ACC112 (cell line): ENCODE measurements at regions not wholly inside any gene's neighbourhood (a gene's known extent, or its start where the extent isn't known, plus 50 kb on each side); places are given as distances from the start of the nearest gene placed in this dataset.
"Not testable (repeated sequence)": the region's sequence is repeated elsewhere in the genome, so short reads cannot be mapped to it uniquely, and the experiment has no call there.

ENCODE experiments used
- H2AFZ ChIP-seq: fragments of 200-600 bp; sonication (generic); one replicate; pipeline ENCODE4 v1.6.0; 2017; ENCODE audit warnings: antibody characterized with exemption, low read length; ENCODE audit not compliant: unreplicated experiment
- H3K27ac ChIP-seq: fragments of 200-600 bp; sonication (generic); 2 replicates; pipeline ENCODE4 v1.5.1; 2014; ENCODE audit warnings: low read depth, mild to moderate bottlenecking, antibody characterized with exemption, low read length, moderate library complexity
- H3K27me3 ChIP-seq: fragments of 200-600 bp; sonication (generic); 2 replicates; pipeline ENCODE4 v1.6.1; 2014; ENCODE audit warnings: mild to moderate bottlenecking, antibody characterized with exemption, low read length, moderate library complexity, mixed read lengths; ENCODE audit not compliant: insufficient read depth
- H3K36me3 ChIP-seq: fragments of 200-600 bp; sonication (generic); 2 replicates; pipeline ENCODE4 v1.6.1; 2016; ENCODE audit warnings: mild to moderate bottlenecking, antibody characterized with exemption, low read length, moderate library complexity, mixed read lengths; ENCODE audit not compliant: insufficient read depth
- H3K4me1 ChIP-seq: fragments of 200-600 bp; sonication (generic); one replicate; pipeline ENCODE4 v1.6.1; 2016; ENCODE audit warnings: low read length, mixed read lengths; ENCODE audit not compliant: insufficient read depth, unreplicated experiment, control insufficient read depth
- H3K4me3 ChIP-seq: fragments of 200-600 bp; sonication (generic); 2 replicates; pipeline ENCODE4 v1.5.1; 2014; ENCODE audit warnings: mild to moderate bottlenecking, low read depth, low read length
- H3K79me2 ChIP-seq: fragments of 200-600 bp; sonication (generic); one replicate; pipeline ENCODE4 v1.6.0; 2016; ENCODE audit warnings: low read length; ENCODE audit not compliant: control insufficient read depth, unreplicated experiment, insufficient read depth

GRCh38 chr5:60488466-60489130, 211.4 kb downstream of the DEPDC1B start:
- Histone ChIP-seq H3K4me1 (no peaks in the 10 kb centered on the region), H2AFZ (no peak overlapping the region), H3K4me3 (no peak overlapping the region), H3K27me3 (no peaks in the 10 kb centered on the region; the same call in 1 of the 2 replicates), H3K27ac (no peak overlapping the region), H3K36me3 (no peaks in the 10 kb centered on the region), H3K79me2 (no peaks in the 10 kb centered on the region)

DNA sequence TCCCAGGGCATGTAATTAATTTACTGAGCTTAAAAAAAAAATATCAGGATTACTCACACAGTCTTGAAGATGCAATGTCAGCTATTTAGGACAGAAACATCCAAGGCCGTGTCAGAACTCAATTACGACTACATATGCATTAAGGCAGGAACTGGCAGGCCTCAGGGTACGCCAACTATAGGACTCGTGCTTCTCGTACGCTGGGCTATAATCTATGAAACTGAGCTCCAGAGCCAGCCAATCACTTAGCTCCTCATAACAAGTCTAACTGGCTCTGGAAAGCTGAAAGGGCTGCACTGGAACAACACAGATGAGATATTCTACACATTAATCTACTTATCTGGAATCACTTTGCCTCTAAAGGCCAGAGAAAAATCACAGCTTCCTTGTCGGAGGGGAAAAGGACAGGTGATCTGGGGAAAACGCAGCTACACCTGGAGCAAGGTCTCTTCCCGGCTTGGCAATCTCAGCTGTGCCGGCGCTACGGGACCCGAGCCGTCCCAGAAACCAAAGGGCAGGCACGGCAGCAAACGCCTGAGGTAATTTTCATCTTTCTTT, 212.0 kb downstream of the DEPDC1B start:
- H3K79me2 ChIP-seq, result no peaks in the 10 kb centered on the region
- no peak overlapping the region for H3K4me3 ChIP-seq
- H3K36me3 ChIP-seq, result no peaks in the 10 kb centered on the region
- no peak overlapping the region for H3K27ac ChIP-seq
- H2AFZ ChIP-seq, result no peak overlapping the region
- H3K4me1 ChIP-seq, result no peaks in the 10 kb centered on the region
- no peaks in the 10 kb centered on the region; the same call in 1 of the 2 replicates for H3K27me3 ChIP-seq

- Histone ChIP-seq H3K27me3 (no peaks in the 10 kb centered on the region; the same call in 1 of the 2 replicates), H3K36me3 (no peaks in the 10 kb centered on the region), H2AFZ (no peak overlapping the region), H3K79me2 (no peaks in the 10 kb centered on the region), H3K4me3 (no peak overlapping the region), H3K4me1 (no peaks in the 10 kb centered on the region), H3K27ac (no peak overlapping the region)
Observed at GRCh38 chr5:60487476-60487875, 212.5 kb downstream of the DEPDC1B start.

- Histone ChIP-seq H3K79me2 (no peaks in the 10 kb centered on the region), H3K4me3 (no peak overlapping the region), H3K27me3 (no peaks in the 10 kb centered on the region; the same call in 1 of the 2 replicates), H3K27ac (no peak overlapping the region), H3K36me3 (no peaks in the 10 kb centered on the region), H3K4me1 (no peaks in the 10 kb centered on the region), H2AFZ (no peak overlapping the region)
Observed at GRCh38 chr5:60485361-60485760, 214.6 kb downstream of the DEPDC1B start.

GRCh38 chr5:60483050-60483449, 216.9 kb downstream of the DEPDC1B start:
- H3K4me3 ChIP-seq, result no peak overlapping the region
- H3K27me3 ChIP-seq, result no peaks in the 10 kb centered on the region; the same call in 1 of the 2 replicates
- no peaks in the 10 kb centered on the region for H3K4me1 ChIP-seq
- no peaks in the 10 kb centered on the region for H3K36me3 ChIP-seq
- no peaks in the 10 kb centered on the region for H3K79me2 ChIP-seq
- no peak overlapping the region for H2AFZ ChIP-seq
- H3K27ac ChIP-seq, result no peak overlapping the region

- H2AFZ ChIP-seq, result no peak overlapping the region
- no peaks in the 10 kb centered on the region for H3K4me1 ChIP-seq
- H3K36me3 ChIP-seq, result no peaks in the 10 kb centered on the region
- H3K27me3 ChIP-seq, result no peaks in the 10 kb centered on the region
- no peaks in the 10 kb centered on the region for H3K79me2 ChIP-seq
- no peak overlapping the region for H3K4me3 ChIP-seq
- no peak overlapping the region for H3K27ac ChIP-seq
Observed at GRCh38 chr5:60482301-60482700, 217.7 kb downstream of the DEPDC1B start.

- Histone ChIP-seq H3K36me3 (no peaks in the 10 kb centered on the region), H3K27me3 (no peaks in the 10 kb centered on the region), H2AFZ (no peak overlapping the region), H3K27ac (no peak overlapping the region), H3K79me2 (no peaks in the 10 kb centered on the region), H3K4me1 (no peaks in the 10 kb centered on the region), H3K4me3 (no peak overlapping the region)
Observed at GRCh38 chr5:60479542-60479941, 220.4 kb downstream of the DEPDC1B start.

- Histone ChIP-seq H3K4me3 (no peak overlapping the region), H2AFZ (no peak overlapping the region), H3K4me1 (no peaks in the 10 kb centered on the region)
Observed at GRCh38 chr5:60477849-60478248, 222.1 kb downstream of the DEPDC1B start.

DNA sequence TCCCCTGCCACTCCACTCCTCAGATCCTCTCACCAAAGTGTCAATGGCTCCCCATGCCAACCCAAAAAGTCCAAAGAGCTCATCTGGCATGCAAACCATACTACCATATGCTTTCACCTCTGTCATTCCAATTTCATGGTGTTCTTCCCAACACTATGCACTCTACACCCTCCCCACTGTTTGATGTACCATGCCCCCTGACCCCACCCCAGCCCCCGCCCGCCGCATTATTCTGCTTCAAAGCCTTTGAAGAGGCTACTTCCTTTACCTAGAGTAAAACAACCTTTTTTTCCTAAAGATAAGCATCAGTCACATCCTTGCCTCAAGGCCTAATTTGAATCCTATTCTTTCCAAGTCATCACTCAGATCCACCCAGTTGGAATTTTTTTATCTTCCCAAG, 226.3 kb downstream of the DEPDC1B start:
- no peaks in the 10 kb centered on the region for H3K79me2 ChIP-seq
- H3K4me1 ChIP-seq, result no peaks in the 10 kb centered on the region
- H3K27me3 ChIP-seq, result no peaks in the 10 kb centered on the region
- no peak overlapping the region for H3K27ac ChIP-seq
- no peak overlapping the region for H2AFZ ChIP-seq
- H3K36me3 ChIP-seq, result no peaks in the 10 kb centered on the region
- H3K4me3 ChIP-seq, result no peak overlapping the region

More at GRCh38 chr5:60477849-60478248, 222.1 kb downstream of the DEPDC1B start:
- Histone ChIP-seq H3K79me2 (no peaks in the 10 kb centered on the region), H3K27me3 (no peaks in the 10 kb centered on the region), H3K36me3 (no peaks in the 10 kb centered on the region), H3K27ac (no peak overlapping the region)

GRCh38 chr5:60473027-60473426, 226.9 kb downstream of the DEPDC1B start:
- H3K27me3 ChIP-seq, H3K27ac ChIP-seq, H3K4me1 ChIP-seq, H2AFZ ChIP-seq, H3K4me3 ChIP-seq, H3K36me3 ChIP-seq, H3K79me2 ChIP-seq: not testable (repeated sequence)

DNA sequence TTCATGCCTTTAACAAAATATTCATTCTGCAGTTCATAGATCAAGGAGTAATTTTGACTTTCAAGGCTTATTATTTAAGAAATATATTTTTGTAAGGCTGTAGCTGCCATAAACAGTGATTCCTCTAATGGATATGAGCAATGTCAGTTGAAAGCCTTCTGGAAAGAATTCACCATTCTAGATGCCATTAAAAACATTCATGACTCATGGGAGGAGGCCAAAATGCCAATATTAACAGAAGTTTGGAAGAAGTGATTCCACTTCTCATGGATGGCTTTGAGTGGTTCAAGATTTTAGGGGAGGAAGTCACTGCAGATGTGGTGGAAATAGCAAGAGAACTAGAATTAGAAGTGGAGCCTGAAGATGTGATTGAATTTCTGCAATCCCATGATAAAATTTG, 229.1 kb downstream of the DEPDC1B start:
- Histone ChIP-seq H3K4me1 (no peaks in the 10 kb centered on the region), H2AFZ (no peak overlapping the region), H3K4me3 (no peak overlapping the region), H3K79me2 (no peaks in the 10 kb centered on the region), H3K27ac (no peak overlapping the region), H3K27me3 (no peaks in the 10 kb centered on the region), H3K36me3 (no peaks in the 10 kb centered on the region)
